ENCODE measurements at regions not wholly inside any gene's neighbourhood (a gene's known extent, or its start where the extent isn't known, plus 50 kb on each side); places are given as distances from the start of the nearest gene placed in this dataset.

GRCh38 chr17:79515646-79516571 is 94.9 kb downstream of the RBFOX3 start:
- H2AK5ac ChIP-seq (ENCODE audit: insufficient read length, low read length): no peak overlapping the region
- no peak overlapping the region for H4K91ac ChIP-seq (ENCODE audit: insufficient read length, low read depth, low read length)
- no peak overlapping the region for H3T11ph ChIP-seq (ENCODE audit: low read length)
- H4K5ac ChIP-seq (ENCODE audit: insufficient read length, low read depth, low read length): no peak overlapping the region
- H2BK5ac ChIP-seq (ENCODE audit: insufficient read length, low read length): no peak overlapping the region
- no peak overlapping the region for H3K18ac ChIP-seq (ENCODE audit: insufficient read length, low read depth, low read length)
- no peak overlapping the region for H2AFZ ChIP-seq (ENCODE audit: low read length)
- peaks cover 18% of the 10 kb centered on the region in 2 experiments for H3K4me1 Mint-ChIP-seq
- no peak overlapping the region for H3K4me3 Mint-ChIP-seq
- no peaks in the 10 kb centered on the region for H3K9me3 ChIP-seq (ENCODE audit: control insufficient read depth, low read depth, low read length)
- H3K79me2 ChIP-seq (ENCODE audit: insufficient read depth, low read length): no peaks in the 10 kb centered on the region
- no peaks in the 10 kb centered on the region for H3K79me1 ChIP-seq (ENCODE audit: insufficient read depth, low read depth, low read length, poor library complexity, severe bottlenecking)
- no peak for TF ChIP-seq CTCF (conservative IDR thresholded peaks at IDR 0.05)
- H2BK120ac ChIP-seq (ENCODE audit: low read depth, low read length, poor library complexity, severe bottlenecking): no peak overlapping the region
- 0 out of 7 replicates have a peak, but pooled peaks cover 0 to 2% (median 0%) of the 10 kb centered on the region in 3 experiments for H3K36me3 Mint-ChIP-seq (ENCODE audit: insufficient read depth in 1 of 3, low read depth in 3 of 3)
- H3K27me3 ChIP-seq (ENCODE audit: insufficient read depth, low read length): no peaks in the 10 kb centered on the region
- H3K9ac ChIP-seq (ENCODE audit: extremely low read depth, insufficient read length, low read length): no peak overlapping the region
- H2BK12ac ChIP-seq (ENCODE audit: insufficient read length, low read depth, low read length): no peak overlapping the region
- WGBS (ENCODE audit: extremely low coverage, insufficient read length, low lambda C conversion rate): no CpG with 5 or more reads among the region's 21 CpGs
- H3K4ac ChIP-seq (ENCODE audit: low read depth, low read length): no peak overlapping the region
- peak overlapping the region in 1 of 3 experiments; percentile 40; a peak in 2 of 7 replicates for H3K27ac Mint-ChIP-seq
- no peak overlapping the region for H3K56ac ChIP-seq (ENCODE audit: insufficient read length, low read depth, low read length)
- H2BK15ac ChIP-seq (ENCODE audit: low read depth, low read length): no peak overlapping the region
- H4K8ac ChIP-seq (replicated peaks; ENCODE audit: insufficient read length, low read depth, low read length): no peak overlapping the region
- no peak overlapping the region for H3K14ac ChIP-seq (ENCODE audit: insufficient read depth, low read length)
- H4K20me1 ChIP-seq (ENCODE audit: control insufficient read depth, insufficient read depth, insufficient read length): no peaks in the 10 kb centered on the region
- H3K27ac ChIP-seq (ENCODE audit: insufficient read length, low read depth, low read length): no peak overlapping the region
- no peaks in the 10 kb centered on the region for H3K23me2 ChIP-seq (ENCODE audit: insufficient read length, low read depth, low read length, poor library complexity, severe bottlenecking)
- no peak overlapping the region for H2BK20ac ChIP-seq (ENCODE audit: low read depth, low read length, poor library complexity, severe bottlenecking)
- H3K23ac ChIP-seq (ENCODE audit: insufficient read length, low read depth, low read length): no peak overlapping the region
- H3K4me2 ChIP-seq (ENCODE audit: insufficient read depth, insufficient read length, low read length): no peak overlapping the region
- H3K9me3 Mint-ChIP-seq: peaks cover 4 to 5% of the 10 kb centered on the region in 2 experiments; a peak in 4 of 5 replicates
- peaks cover 4% of the 10 kb centered on the region for H3K27me3 Mint-ChIP-seq (ENCODE audit: low read depth)
- DNase-seq: no peak
- no peaks in the 10 kb centered on the region for H3K4me1 ChIP-seq (ENCODE audit: insufficient read depth, low read length)

Measured in H9 (cell line).